HG02588 (cell line): ENCODE measurements at regions not wholly inside any gene's neighbourhood (a gene's known extent, or its start where the extent isn't known, plus 50 kb on each side); places are given as distances from the start of the nearest gene placed in this dataset.

Experiments
- ATAC-seq: cut with Tn5 transposase; IDR thresholded peaks from one replicate; pipeline ENCODE4 v1.9.1; 2021; ENCODE audit warnings: mild to moderate bottlenecking, moderate library complexity; ENCODE audit not compliant: unreplicated experiment

GRCh38 chr15:70180186-70180875 is 82.6 kb upstream of the TLE3 start:
- ATAC-seq, result no peak

- ATAC-seq, result no peak
Observed at GRCh38 chr15:70179309-70179892, 81.7 kb upstream of the TLE3 start.

GRCh38 chr15:70178335-70179084 is 80.8 kb upstream of the TLE3 start:
- no peak for ATAC-seq

GRCh38 chr15:70172566-70173225 is 75.0 kb upstream of the TLE3 start:
- no peak for ATAC-seq

GRCh38 chr15:70172124-70172523 is 74.4 kb upstream of the TLE3 start:
- ATAC-seq, result no peak

GRCh38 chr15:70171256-70171886 is 73.7 kb upstream of the TLE3 start:
- ATAC-seq, result no peak

- no peak for ATAC-seq
Observed at GRCh38 chr15:70170096-70170699, 72.5 kb upstream of the TLE3 start.

- no peak for ATAC-seq
Observed at GRCh38 chr15:70169147-70169546, 71.4 kb upstream of the TLE3 start.

- ATAC-seq, result no peak
Observed at GRCh38 chr15:70167155-70167554, 69.4 kb upstream of the TLE3 start.

GRCh38 chr15:70166506-70167087 is 68.9 kb upstream of the TLE3 start:
- ATAC-seq, result no peak

- ATAC-seq, result no peak
Observed at GRCh38 chr15:70165716-70166284, 68.1 kb upstream of the TLE3 start.

- ATAC-seq, result no peak
Observed at GRCh38 chr15:70164910-70165715, 67.4 kb upstream of the TLE3 start.

- ATAC-seq, result no peak
Observed at GRCh38 chr15:70164156-70164900, 66.6 kb upstream of the TLE3 start.

- ATAC-seq, result no peak
Observed at GRCh38 chr15:70160803-70161565, 63.3 kb upstream of the TLE3 start.

- no peak for ATAC-seq
Observed at GRCh38 chr15:70160267-70160666, 62.5 kb upstream of the TLE3 start.

GRCh38 chr15:70159713-70160009 is 61.9 kb upstream of the TLE3 start:
- ATAC-seq, result no peak

GRCh38 chr15:70159001-70159712 is 61.4 kb upstream of the TLE3 start:
- no peak for ATAC-seq
